ENCODE measurements at regions not wholly inside any gene's neighbourhood (a gene's known extent, or its start where the extent isn't known, plus 50 kb on each side); places are given as distances from the start of the nearest gene placed in this dataset.

DNA sequence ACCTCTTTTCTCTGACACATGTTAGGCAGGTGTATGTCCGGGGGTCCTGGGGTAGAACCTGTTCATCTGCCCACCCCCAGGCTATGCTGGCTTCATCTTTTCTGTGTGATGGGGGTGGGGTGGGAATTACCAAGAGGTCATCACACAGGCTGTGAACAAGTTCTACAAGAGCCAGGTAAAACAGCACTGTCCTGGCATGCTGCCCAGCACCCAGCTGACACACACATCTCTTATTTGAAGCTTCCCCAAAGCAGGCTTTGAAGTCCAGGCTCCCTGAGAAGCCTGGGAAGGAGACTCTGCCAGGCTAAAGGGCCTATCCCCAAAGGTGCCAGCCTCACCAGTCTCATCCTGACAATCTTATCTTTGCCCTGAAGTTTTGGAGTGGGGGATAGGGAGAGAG lies 141.1 kb downstream of the ALG10 start:
- TF ChIP-seq CTCF (IDR thresholded peaks at IDR 0.05) (no peak), POLR2A (IDR thresholded peaks at IDR 0.05) (no peak), EP300 (IDR thresholded peaks at IDR 0.05) (no peak)
